ENCODE measurements at regions not wholly inside any gene's neighbourhood (a gene's known extent, or its start where the extent isn't known, plus 50 kb on each side); places are given as distances from the start of the nearest gene placed in this dataset.
"Not testable (repeated sequence)": the region's sequence is repeated elsewhere in the genome, so short reads cannot be mapped to it uniquely, and the experiment has no call there.

DNA sequence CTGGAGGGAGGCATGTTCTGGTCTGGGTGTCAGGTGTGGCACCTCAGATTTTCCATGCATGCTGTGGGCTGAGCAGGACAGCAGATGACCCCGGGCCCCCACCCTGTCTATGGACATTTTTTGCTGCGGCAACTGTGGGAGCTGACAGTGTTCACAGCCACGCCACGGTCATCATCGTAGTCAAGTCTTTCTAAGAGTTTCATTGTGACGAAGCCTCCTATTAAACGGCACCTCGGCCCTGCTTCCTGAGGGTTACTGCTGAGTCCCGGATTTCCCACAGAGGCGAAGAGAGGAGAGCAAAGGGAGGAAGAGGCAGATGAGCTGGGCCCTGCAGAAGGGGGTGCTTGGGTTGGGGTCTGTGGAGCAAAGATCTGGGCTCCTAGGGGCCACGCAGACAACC, 152.1 kb upstream of the POTEB2 start:
- TF ChIP-seq, protein P1, sequence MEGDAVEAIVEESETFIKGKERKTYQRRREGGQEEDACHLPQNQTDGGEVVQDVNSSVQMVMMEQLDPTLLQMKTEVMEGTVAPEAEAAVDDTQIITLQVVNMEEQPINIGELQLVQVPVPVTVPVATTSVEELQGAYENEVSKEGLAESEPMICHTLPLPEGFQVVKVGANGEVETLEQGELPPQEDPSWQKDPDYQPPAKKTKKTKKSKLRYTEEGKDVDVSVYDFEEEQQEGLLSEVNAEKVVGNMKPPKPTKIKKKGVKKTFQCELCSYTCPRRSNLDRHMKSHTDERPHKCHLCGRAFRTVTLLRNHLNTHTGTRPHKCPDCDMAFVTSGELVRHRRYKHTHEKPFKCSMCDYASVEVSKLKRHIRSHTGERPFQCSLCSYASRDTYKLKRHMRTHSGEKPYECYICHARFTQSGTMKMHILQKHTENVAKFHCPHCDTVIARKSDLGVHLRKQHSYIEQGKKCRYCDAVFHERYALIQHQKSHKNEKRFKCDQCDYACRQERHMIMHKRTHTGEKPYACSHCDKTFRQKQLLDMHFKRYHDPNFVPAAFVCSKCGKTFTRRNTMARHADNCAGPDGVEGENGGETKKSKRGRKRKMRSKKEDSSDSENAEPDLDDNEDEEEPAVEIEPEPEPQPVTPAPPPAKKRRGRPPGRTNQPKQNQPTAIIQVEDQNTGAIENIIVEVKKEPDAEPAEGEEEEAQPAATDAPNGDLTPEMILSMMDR (IDR thresholded peaks at IDR 0.05) = not testable (repeated sequence)
- not testable (repeated sequence) for TF ChIP-seq POLR2A, POLR2AphosphoS5 (IDR thresholded peaks at IDR 0.05)
